Spleen (tissue), 11 donors: ENCODE measurements at regions not wholly inside any gene's neighbourhood (a gene's known extent, or its start where the extent isn't known, plus 50 kb on each side); places are given as distances from the start of the nearest gene placed in this dataset.
A peak's percentile ranks its signal among the peaks of the same experiment; 100 is the strongest.

Experiments used
- DNase-seq: peaks from one replicate; pipeline ENCODE4 v3.0.0-alpha.2; 2020
- H3K27ac ChIP-seq, 8 donors: fragments of 200-600 bp; sonication (generic) in 7 of 8; 1 replicate in 4 of 8; 2 replicates in 4 of 8; pipeline versions ENCODE4 v1.5.0 to v1.8.0; 2016 to 2021; ENCODE audit warnings: inconsistent platforms in 4 of 8, mild to moderate bottlenecking in 4 of 8, moderate library complexity in 1 of 8
- H3K27me3 ChIP-seq, 7 donors: fragments of 200-600 bp; sonication (generic) in 6 of 7; replicated peaks in 1 of 7; 1 replicate in 4 of 7; 2 replicates in 3 of 7; pipeline versions ENCODE4 v1.5.0 to v1.8.0; 2016 to 2021; ENCODE audit warnings: inconsistent platforms in 3 of 7, mild to moderate bottlenecking in 1 of 7
- H3K36me3 ChIP-seq, 6 donors: fragments of 200-600 bp; sonication (generic) in 5 of 6; 1 replicate in 4 of 6; 2 replicates in 2 of 6; pipeline versions ENCODE4 v1.5.0 to v1.8.0; 2016 to 2021; ENCODE audit warnings: inconsistent platforms in 2 of 6
- H3K4me1 ChIP-seq, 6 donors: fragments of 200-600 bp; sonication (generic) in 5 of 6; 1 replicate in 3 of 6; 2 replicates in 3 of 6; pipeline versions ENCODE4 v1.5.0 to v1.8.0; 2016 to 2021; ENCODE audit warnings: inconsistent platforms in 3 of 6
- H3K4me3 ChIP-seq, 8 donors: fragments of 200-600 bp; sonication (generic) in 7 of 8; 1 replicate in 4 of 8; 2 replicates in 4 of 8; pipeline versions ENCODE4 v1.5.0 to v1.8.0; 2016 to 2021; ENCODE audit warnings: inconsistent platforms in 4 of 8, mild to moderate bottlenecking in 4 of 8, moderate library complexity in 2 of 8
- H3K9me3 ChIP-seq, 8 donors: fragments of 200-600 bp; sonication (generic) in 7 of 8; 1 replicate in 4 of 8; 2 replicates in 4 of 8; pipeline versions ENCODE4 v1.5.0 to v1.8.0; 2016 to 2021; ENCODE audit warnings: inconsistent platforms in 4 of 8
- POLR2A ChIP-seq, 3 donors: fragments of 450-650 bp; IDR thresholded peaks; one replicate each; pipeline ENCODE4 v1.5.1; 2017; ENCODE audit warnings: antibody characterized with exemption in 3 of 3, mild to moderate bottlenecking in 1 of 3
- POLR2AphosphoS5 ChIP-seq, 3 donors: sonication (generic); formaldehyde crosslinking; IDR thresholded peaks; one replicate each; pipeline ENCODE4 v1.5.1; 2017; ENCODE audit warnings: antibody characterized with exemption in 3 of 3
- WGBS, 5 donors: extraction: QIAGEN DNeasy Blood & Tissue Kit in 3 of 5; methylation state at CpG; one replicate each; pipeline versions ENCODE4 v1.1.5 to v1.1.7; 2013 to 2018; 5-methylcytosine and 5-hydroxymethylcytosine counted together
- intact Hi-C: fragments of 100-400 bp; cut with DNase I; formaldehyde crosslinking; loops from one replicate; pipeline ENCODE4 v1.15.0; 2023; ENCODE audit warnings: low total_unique reads
- TF ChIP-seq, protein P1 (sequence below), 11 experiments: fragments of 200-600 bp in 7 of 11; fragments of 450-650 bp in 4 of 11; sonication (generic) in 4 of 11; IDR thresholded peaks in 8 of 11; conservative IDR thresholded peaks in 3 of 11; 1 replicate in 7 of 11; 2 replicates in 4 of 11; pipeline versions ENCODE4 v1.4.0 to v1.8.0; 2016 to 2021; ENCODE audit warnings: antibody characterized with exemption in 11 of 11, inconsistent platforms in 4 of 11, mild to moderate bottlenecking in 1 of 11
- donor health status: healthy with polysubstance abuse.
- donor health status: DM: no; HTN: no; CAD: no; lungs with moderate emphysema.
- donor health status: DM: no; HTN: no; CAD: no.
- donor health status: Bipolar disorder and iron deficiency.
- donor health status: healthy.
- donor health status: DM: no; HTN: no; CAD: no.
- donor health status: DM: yes; HTN: yes; CAD: no.

DNA sequence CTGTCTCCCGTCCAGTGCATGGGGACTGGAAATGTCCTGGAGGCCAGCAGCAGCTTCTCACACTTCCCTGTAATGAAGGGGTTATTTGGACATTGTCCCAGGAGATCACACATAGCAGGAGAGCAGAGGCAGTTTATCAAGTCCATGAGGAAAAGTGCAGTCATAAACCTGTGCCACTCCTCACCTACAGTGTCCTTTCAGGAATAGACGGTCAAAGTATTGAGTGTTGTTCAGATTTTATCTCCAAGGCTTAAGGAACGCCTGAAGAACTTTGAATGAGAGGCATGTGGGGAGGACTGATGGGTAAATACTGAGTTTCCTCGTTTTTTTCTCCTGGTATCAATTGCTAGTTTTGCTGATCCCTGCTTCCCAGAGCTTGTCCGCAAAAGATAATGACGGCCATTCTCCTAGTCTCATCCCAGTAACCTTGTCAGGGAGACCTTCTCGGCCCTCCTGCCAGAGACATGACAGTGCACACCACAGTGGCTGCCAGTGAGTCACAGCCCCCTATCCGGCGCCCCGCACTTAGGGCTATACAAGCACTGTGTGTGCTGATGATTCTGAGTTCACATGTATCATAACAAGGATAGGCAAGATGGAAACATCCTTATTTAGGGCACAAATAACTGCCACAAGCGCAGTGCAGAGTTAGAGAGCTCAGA is 495.5 kb upstream of the MGMT start:
- Histone ChIP-seq H3K4me3 (no peak overlapping the region), H3K36me3 (no peaks in the 10 kb centered on the region), H3K27ac (no peak overlapping the region), H3K4me1 (no peaks in the 10 kb centered on the region), H3K9me3 (peaks cover 0 to 3% (median 0%) of the 10 kb centered on the region in 8 donors), H3K27me3 (peaks cover 0 to 19% (median 0%) of the 10 kb centered on the region in 7 donors)
- 75 to 88% (median 85%) methylated on average over 11 of the region's 11 CpGs for WGBS, 5 donors
- peak; percentile 34 for DNase-seq
- no peak for TF ChIP-seq POLR2AphosphoS5 (IDR thresholded peaks at IDR 0.05)
- TF ChIP-seq, protein P1, sequence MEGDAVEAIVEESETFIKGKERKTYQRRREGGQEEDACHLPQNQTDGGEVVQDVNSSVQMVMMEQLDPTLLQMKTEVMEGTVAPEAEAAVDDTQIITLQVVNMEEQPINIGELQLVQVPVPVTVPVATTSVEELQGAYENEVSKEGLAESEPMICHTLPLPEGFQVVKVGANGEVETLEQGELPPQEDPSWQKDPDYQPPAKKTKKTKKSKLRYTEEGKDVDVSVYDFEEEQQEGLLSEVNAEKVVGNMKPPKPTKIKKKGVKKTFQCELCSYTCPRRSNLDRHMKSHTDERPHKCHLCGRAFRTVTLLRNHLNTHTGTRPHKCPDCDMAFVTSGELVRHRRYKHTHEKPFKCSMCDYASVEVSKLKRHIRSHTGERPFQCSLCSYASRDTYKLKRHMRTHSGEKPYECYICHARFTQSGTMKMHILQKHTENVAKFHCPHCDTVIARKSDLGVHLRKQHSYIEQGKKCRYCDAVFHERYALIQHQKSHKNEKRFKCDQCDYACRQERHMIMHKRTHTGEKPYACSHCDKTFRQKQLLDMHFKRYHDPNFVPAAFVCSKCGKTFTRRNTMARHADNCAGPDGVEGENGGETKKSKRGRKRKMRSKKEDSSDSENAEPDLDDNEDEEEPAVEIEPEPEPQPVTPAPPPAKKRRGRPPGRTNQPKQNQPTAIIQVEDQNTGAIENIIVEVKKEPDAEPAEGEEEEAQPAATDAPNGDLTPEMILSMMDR (IDR thresholded peaks at IDR 0.05 in 8 of 11, conservative IDR thresholded peaks at IDR 0.05 in 3 of 11) = no peak
- TF ChIP-seq POLR2A (IDR thresholded peaks at IDR 0.05) = no peak
- intact Hi-C loops = no loop called here

DNA sequence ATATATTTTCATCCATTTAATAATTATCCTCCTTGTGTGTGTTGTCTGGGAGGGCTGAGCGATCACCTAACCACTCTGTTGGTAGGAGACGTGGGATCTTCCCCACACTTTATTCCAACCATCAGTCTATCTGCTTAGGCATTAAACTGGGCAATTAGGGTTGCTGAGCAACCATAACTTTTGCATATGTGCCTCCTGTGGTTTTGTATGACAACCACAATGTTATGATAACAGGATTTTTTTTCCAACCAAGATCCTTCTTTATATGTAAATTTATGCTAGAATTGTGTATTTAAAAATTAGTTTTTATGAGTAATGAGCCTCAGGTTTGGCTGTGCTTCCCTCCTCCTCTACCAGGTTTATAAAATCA is 495.0 kb upstream of the MGMT start:
- intact Hi-C loops = no loop called here
- TF ChIP-seq, protein P1 (IDR thresholded peaks at IDR 0.05 in 8 of 11, conservative IDR thresholded peaks at IDR 0.05 in 3 of 11) = no peak
- no peak for TF ChIP-seq POLR2A (IDR thresholded peaks at IDR 0.05)
- no peak for TF ChIP-seq POLR2AphosphoS5 (IDR thresholded peaks at IDR 0.05)
- 74 to 86% (median 84%) methylated on average over 2 of the region's 2 CpGs for WGBS, 5 donors

DNA sequence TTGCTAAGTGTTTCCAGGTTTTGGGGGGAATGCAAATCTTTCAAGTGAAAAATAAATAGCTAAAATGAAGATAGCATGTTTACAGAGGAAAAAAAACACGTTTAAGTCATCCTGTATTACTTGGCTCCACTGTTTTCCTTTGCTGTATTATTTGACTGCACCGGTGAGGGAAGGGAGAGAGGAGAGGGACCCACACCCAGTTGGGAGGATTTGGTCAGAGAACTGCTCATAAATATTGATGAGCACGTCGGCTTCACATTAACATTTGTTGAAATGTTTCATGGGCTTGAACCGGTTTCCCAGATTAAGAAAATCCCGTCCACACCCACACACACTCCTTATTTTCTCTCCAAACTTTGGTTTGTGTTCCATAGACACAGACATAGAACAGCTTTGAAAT is 493.8 kb upstream of the MGMT start:
- Histone ChIP-seq H3K4me1 (no peaks in the 10 kb centered on the region), H3K4me3 (no peak overlapping the region), H3K9me3 (no peaks in the 10 kb centered on the region), H3K36me3 (no peaks in the 10 kb centered on the region), H3K27me3 (peaks cover 0 to 14% (median 0%) of the 10 kb centered on the region in 7 donors), H3K27ac (no peak overlapping the region)
- WGBS, 5 donors = 70 to 86% (median 77%) methylated on average over 6 of the region's 6 CpGs
- intact Hi-C loops = no loop called here
- no peak for DNase-seq
- TF ChIP-seq POLR2AphosphoS5 (IDR thresholded peaks at IDR 0.05) (no peak), POLR2A (IDR thresholded peaks at IDR 0.05) (no peak)
- TF ChIP-seq, protein P1 (IDR thresholded peaks at IDR 0.05 in 8 of 11, conservative IDR thresholded peaks at IDR 0.05 in 3 of 11) = no peak

More for the DNA sequence above, 495.0 kb upstream of the MGMT start:
- no peaks in the 10 kb centered on the region for H3K36me3 ChIP-seq
- H3K27ac ChIP-seq = no peak overlapping the region
- H3K4me1 ChIP-seq = no peaks in the 10 kb centered on the region
- H3K9me3 ChIP-seq = peaks cover 0 to 2% (median 0%) of the 10 kb centered on the region in 8 donors
- H3K27me3 ChIP-seq = peaks cover 0 to 19% (median 0%) of the 10 kb centered on the region in 7 donors
- DNase-seq = no peak
- no peak overlapping the region for H3K4me3 ChIP-seq

DNA sequence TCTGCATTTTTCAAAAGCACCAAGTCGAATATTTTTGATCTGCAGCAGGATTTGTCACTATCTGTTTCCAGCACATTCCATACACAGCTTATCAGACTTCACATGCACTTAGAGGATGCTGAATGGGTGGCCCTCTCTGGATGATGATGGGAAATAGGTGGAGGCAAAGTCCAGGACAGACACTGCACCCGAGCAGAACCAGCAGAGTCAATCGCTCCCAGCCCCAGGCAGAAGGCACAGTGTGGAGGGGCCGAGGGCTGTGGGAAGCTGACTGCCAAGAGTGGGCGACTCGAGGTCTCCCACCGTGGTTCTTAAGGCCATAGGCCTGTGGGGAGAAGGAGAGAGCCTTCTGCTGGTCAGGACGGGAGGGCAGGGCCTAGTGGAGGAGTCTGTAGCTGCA is 490.2 kb upstream of the MGMT start:
- H3K4me1 ChIP-seq = no peaks in the 10 kb centered on the region
- H3K9me3 ChIP-seq = no peaks in the 10 kb centered on the region
- H3K27me3 ChIP-seq = peaks cover 0 to 7% (median 0%) of the 10 kb centered on the region in 7 donors
- WGBS, 5 donors = 76 to 90% (median 81%) methylated on average over 8 of the region's 8 CpGs
- no peak overlapping the region for H3K27ac ChIP-seq
- no peaks in the 10 kb centered on the region for H3K36me3 ChIP-seq
- DNase-seq = peak; percentile 54
- no peak overlapping the region for H3K4me3 ChIP-seq
- TF ChIP-seq, protein P1 (IDR thresholded peaks at IDR 0.05 in 8 of 11, conservative IDR thresholded peaks at IDR 0.05 in 3 of 11) = no peak
- TF ChIP-seq POLR2A (IDR thresholded peaks at IDR 0.05) (no peak), POLR2AphosphoS5 (IDR thresholded peaks at IDR 0.05) (no peak)
- intact Hi-C loops = no loop called here
